Thyroid gland (tissue), 4 donors: ENCODE measurements at regions not wholly inside any gene's neighbourhood (a gene's known extent, or its start where the extent isn't known, plus 50 kb on each side); places are given as distances from the start of the nearest gene placed in this dataset.

ENCODE experiments used
- POLR2A ChIP-seq, 2 donors: fragments of 450-650 bp; IDR thresholded peaks; one replicate each; pipeline ENCODE4 v1.6.1; 2017; ENCODE audit warnings: antibody characterized with exemption in 2 of 2, mild to moderate bottlenecking in 2 of 2, moderate library complexity in 1 of 2
- TF ChIP-seq, protein P1 (sequence below), 6 experiments: fragments of 200-600 bp in 3 of 6; fragments of 450-650 bp in 3 of 6; sonication (generic) in 3 of 6; IDR thresholded peaks; one replicate each; pipeline ENCODE4 v1.5.1; 2016 to 2019; ENCODE audit warnings: antibody characterized with exemption in 6 of 6, mild to moderate bottlenecking in 2 of 6, inconsistent platforms in 1 of 6, moderate library complexity in 1 of 6

DNA sequence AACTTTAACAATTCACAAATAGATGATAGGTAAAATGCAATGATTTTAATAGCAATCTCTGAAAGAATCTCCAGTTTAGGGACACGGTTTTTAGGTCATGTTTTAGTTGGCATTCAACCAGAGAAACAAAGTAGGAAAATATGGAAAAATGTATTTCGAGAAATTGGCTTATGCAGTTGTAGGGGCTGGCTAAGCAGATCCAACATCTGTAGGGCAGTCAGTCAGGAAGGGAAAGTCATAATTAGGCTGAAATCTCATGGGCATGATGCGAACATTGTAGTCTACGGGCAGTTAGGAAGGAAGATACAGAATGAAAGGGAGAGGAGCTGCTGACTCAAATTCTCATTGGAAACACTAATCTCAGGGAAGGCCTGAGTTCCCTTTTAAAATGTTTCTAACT lies 1276.0 kb upstream of the ADGRL4 start:
- TF ChIP-seq, protein P1, sequence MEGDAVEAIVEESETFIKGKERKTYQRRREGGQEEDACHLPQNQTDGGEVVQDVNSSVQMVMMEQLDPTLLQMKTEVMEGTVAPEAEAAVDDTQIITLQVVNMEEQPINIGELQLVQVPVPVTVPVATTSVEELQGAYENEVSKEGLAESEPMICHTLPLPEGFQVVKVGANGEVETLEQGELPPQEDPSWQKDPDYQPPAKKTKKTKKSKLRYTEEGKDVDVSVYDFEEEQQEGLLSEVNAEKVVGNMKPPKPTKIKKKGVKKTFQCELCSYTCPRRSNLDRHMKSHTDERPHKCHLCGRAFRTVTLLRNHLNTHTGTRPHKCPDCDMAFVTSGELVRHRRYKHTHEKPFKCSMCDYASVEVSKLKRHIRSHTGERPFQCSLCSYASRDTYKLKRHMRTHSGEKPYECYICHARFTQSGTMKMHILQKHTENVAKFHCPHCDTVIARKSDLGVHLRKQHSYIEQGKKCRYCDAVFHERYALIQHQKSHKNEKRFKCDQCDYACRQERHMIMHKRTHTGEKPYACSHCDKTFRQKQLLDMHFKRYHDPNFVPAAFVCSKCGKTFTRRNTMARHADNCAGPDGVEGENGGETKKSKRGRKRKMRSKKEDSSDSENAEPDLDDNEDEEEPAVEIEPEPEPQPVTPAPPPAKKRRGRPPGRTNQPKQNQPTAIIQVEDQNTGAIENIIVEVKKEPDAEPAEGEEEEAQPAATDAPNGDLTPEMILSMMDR (IDR thresholded peaks at IDR 0.05) = no peak
- no peak for TF ChIP-seq POLR2A (IDR thresholded peaks at IDR 0.05)
